ENCODE measurements at regions not wholly inside any gene's neighbourhood (a gene's known extent, or its start where the extent isn't known, plus 50 kb on each side); places are given as distances from the start of the nearest gene placed in this dataset.

DNA sequence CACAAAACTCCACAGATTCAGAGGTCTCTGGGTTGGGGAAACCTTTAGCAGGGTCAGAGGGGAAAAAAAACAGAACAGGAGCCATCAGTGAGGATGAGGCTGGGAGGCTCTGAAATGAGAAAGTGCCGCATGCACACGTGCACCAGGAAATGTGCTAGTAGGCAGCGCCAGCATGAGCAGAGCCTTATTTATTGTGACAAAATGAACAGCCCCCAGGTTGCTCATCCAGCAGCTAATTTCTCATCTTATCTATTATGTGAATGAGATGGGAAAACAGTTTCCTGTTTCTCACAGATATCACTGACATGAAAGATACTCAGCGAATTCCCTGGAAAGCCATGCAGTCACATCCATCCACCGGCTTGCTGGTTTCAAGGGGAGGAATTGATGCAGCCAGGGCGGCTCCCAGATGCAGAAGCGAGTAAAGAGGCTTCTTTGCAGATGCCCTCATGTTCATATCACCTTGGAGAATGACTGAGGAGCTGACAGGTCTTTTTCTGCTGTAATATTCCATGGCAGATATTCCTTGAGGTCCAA is 176.1 kb downstream of the MBOAT1 start:
- no peak for TF ChIP-seq POLR2A (IDR thresholded peaks at IDR 0.05)
- TF ChIP-seq, protein P1, sequence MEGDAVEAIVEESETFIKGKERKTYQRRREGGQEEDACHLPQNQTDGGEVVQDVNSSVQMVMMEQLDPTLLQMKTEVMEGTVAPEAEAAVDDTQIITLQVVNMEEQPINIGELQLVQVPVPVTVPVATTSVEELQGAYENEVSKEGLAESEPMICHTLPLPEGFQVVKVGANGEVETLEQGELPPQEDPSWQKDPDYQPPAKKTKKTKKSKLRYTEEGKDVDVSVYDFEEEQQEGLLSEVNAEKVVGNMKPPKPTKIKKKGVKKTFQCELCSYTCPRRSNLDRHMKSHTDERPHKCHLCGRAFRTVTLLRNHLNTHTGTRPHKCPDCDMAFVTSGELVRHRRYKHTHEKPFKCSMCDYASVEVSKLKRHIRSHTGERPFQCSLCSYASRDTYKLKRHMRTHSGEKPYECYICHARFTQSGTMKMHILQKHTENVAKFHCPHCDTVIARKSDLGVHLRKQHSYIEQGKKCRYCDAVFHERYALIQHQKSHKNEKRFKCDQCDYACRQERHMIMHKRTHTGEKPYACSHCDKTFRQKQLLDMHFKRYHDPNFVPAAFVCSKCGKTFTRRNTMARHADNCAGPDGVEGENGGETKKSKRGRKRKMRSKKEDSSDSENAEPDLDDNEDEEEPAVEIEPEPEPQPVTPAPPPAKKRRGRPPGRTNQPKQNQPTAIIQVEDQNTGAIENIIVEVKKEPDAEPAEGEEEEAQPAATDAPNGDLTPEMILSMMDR (IDR thresholded peaks at IDR 0.05), result no peak
- no peak for TF ChIP-seq EP300 (IDR thresholded peaks at IDR 0.05; ENCODE audit: low read depth)
